ENCODE measurements at regions not wholly inside any gene's neighbourhood (a gene's known extent, or its start where the extent isn't known, plus 50 kb on each side); places are given as distances from the start of the nearest gene placed in this dataset.

DNA sequence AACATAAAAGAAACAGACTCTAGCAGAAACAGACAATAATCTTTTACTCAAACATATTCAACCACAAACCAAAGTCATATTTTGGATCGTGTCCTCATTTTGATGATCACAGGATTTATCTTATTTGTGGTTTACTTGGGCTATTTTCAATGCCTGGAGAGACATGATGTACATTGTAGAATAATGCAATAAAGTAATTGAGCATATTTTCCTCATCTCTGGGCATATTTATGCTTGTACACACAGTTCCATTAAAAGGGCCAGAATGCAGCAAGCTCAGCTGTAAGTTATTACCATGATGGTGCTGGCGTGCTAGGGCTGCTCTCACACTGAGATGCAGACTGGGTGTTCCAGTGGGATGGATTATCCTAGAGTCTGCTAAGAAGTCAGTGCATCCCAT lies 456.7 kb downstream of the TLE4 start:
- no peak for TF ChIP-seq POLR2A (IDR thresholded peaks at IDR 0.05)
- TF ChIP-seq, protein P1, sequence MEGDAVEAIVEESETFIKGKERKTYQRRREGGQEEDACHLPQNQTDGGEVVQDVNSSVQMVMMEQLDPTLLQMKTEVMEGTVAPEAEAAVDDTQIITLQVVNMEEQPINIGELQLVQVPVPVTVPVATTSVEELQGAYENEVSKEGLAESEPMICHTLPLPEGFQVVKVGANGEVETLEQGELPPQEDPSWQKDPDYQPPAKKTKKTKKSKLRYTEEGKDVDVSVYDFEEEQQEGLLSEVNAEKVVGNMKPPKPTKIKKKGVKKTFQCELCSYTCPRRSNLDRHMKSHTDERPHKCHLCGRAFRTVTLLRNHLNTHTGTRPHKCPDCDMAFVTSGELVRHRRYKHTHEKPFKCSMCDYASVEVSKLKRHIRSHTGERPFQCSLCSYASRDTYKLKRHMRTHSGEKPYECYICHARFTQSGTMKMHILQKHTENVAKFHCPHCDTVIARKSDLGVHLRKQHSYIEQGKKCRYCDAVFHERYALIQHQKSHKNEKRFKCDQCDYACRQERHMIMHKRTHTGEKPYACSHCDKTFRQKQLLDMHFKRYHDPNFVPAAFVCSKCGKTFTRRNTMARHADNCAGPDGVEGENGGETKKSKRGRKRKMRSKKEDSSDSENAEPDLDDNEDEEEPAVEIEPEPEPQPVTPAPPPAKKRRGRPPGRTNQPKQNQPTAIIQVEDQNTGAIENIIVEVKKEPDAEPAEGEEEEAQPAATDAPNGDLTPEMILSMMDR (IDR thresholded peaks at IDR 0.05): no peak
- TF ChIP-seq POLR2AphosphoS5 (IDR thresholded peaks at IDR 0.05; ENCODE audit: insufficient read depth in 1 of 2, low read depth in 1 of 2): no peak

Measured in vagina (tissue), 2 donors.